ENCODE measurements at regions not wholly inside any gene's neighbourhood (a gene's known extent, or its start where the extent isn't known, plus 50 kb on each side); places are given as distances from the start of the nearest gene placed in this dataset.

- no peaks in the 10 kb centered on the region for H3K9me3 ChIP-seq
- H3K36me3 ChIP-seq, result no peaks in the 10 kb centered on the region
- no peak overlapping the region for H3K4me3 ChIP-seq
- H3K27ac ChIP-seq, result no peak overlapping the region
- no peaks in the 10 kb centered on the region for H3K27me3 ChIP-seq
- no peak for DNase-seq
- no peaks in the 10 kb centered on the region for H3K4me1 ChIP-seq
- no peak for TF ChIP-seq POLR2A (IDR thresholded peaks at IDR 0.05)
- no peak for TF ChIP-seq CTCF (IDR thresholded peaks at IDR 0.05)
Observed at GRCh38 chr18:61080954-61081528, 252.2 kb upstream of the CDH20 start.

GRCh38 chr18:61082976-61083630 lies 250.1 kb upstream of the CDH20 start:
- Histone ChIP-seq H3K4me1 (no peaks in the 10 kb centered on the region), H3K36me3 (no peaks in the 10 kb centered on the region), H3K27ac (no peak overlapping the region), H3K4me3 (no peak overlapping the region), H3K9me3 (no peaks in the 10 kb centered on the region), H3K27me3 (no peaks in the 10 kb centered on the region)
- TF ChIP-seq CTCF (IDR thresholded peaks at IDR 0.05) (no peak), POLR2A (IDR thresholded peaks at IDR 0.05) (no peak)
- no peak for DNase-seq

GRCh38 chr18:61085036-61085435 lies 248.2 kb upstream of the CDH20 start:
- H3K27me3 ChIP-seq, result no peaks in the 10 kb centered on the region
- TF ChIP-seq CTCF (IDR thresholded peaks at IDR 0.05), result no peak
- no peak for TF ChIP-seq POLR2A (IDR thresholded peaks at IDR 0.05)
- H3K4me3 ChIP-seq, result no peak overlapping the region
- no peaks in the 10 kb centered on the region for H3K9me3 ChIP-seq
- no peak overlapping the region for H3K27ac ChIP-seq
- no peaks in the 10 kb centered on the region for H3K36me3 ChIP-seq
- no peak for DNase-seq
- H3K4me1 ChIP-seq, result no peaks in the 10 kb centered on the region

GRCh38 chr18:61085761-61086160 lies 247.5 kb upstream of the CDH20 start:
- H3K27ac ChIP-seq, result no peak overlapping the region
- no peaks in the 10 kb centered on the region for H3K36me3 ChIP-seq
- H3K4me1 ChIP-seq, result no peaks in the 10 kb centered on the region
- H3K4me3 ChIP-seq, result no peak overlapping the region
- H3K27me3 ChIP-seq, result no peaks in the 10 kb centered on the region
- DNase-seq, result no peak
- TF ChIP-seq POLR2A (IDR thresholded peaks at IDR 0.05) (no peak), CTCF (IDR thresholded peaks at IDR 0.05) (no peak)
- no peaks in the 10 kb centered on the region for H3K9me3 ChIP-seq

- H3K9me3 ChIP-seq, result no peaks in the 10 kb centered on the region
- no peak overlapping the region for H3K27ac ChIP-seq
- DNase-seq, result no peak
- no peaks in the 10 kb centered on the region for H3K4me1 ChIP-seq
- no peaks in the 10 kb centered on the region for H3K36me3 ChIP-seq
- no peak overlapping the region for H3K4me3 ChIP-seq
- H3K27me3 ChIP-seq, result no peaks in the 10 kb centered on the region
- no peak for TF ChIP-seq CTCF (IDR thresholded peaks at IDR 0.05)
- TF ChIP-seq POLR2A (IDR thresholded peaks at IDR 0.05), result no peak
Observed at GRCh38 chr18:61086657-61087056, 246.6 kb upstream of the CDH20 start.

All from Peyer's patch (tissue), 4 donors.